ENCODE measurements at regions not wholly inside any gene's neighbourhood (a gene's known extent, or its start where the extent isn't known, plus 50 kb on each side); places are given as distances from the start of the nearest gene placed in this dataset.

- DNase-seq (ENCODE audit: low spot score), result no peak
Measured at GRCh38 chr13:40390401-40390916, 276.0 kb downstream of the FOXO1 start.

DNA sequence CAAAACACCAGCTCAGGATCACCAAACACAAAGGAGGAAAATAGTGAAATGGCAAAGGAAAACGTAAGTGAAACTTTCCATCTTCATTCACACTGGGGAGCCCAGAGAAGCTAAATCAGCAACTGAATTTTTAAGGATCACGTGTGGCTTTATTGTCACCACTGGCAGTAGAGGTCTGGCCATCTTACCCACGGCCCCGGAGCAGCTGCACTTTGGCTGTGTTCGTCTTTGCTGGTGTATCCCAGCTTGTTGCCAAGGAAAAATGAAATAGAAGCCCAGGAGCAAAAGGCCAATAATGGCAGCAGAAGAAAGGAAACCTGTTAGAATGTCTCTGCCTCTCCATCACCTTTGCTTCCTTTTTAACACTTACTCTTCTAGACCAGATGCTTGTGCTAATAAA, 274.7 kb downstream of the FOXO1 start:
- no peak for DNase-seq (ENCODE audit: low spot score)

DNA sequence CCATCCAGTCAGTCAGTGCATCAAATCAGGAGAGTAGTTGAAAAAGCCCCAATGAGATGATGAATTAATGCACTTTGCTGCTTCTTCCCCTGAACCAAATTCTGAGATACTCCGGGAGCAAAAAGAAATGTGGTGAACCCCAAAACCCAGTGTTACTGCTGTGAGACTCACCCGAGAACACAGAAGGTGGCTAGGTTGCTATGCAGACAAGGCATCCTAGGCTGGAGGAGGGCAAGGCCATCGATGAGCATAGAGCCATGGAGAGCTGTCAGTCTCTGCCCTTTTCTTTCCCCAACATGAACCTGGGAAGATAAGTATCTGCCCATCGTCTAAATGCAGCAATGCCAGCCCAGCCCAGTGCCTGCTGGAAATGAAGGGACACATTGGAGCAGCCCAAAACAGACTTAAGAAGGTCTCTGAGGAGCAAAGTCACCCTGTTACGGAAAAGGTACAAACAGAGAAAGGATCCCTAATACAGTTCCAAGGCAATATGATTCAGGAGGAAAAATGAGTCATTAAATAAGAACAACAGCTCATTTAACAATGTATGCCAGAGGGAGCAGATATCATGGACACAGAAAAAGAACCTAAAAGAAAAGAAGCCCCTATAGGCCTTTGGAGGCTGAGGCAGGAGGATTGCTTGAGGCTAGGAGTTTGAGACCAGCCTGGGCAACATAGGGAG, 272.0 kb downstream of the FOXO1 start:
- DNase-seq (ENCODE audit: low spot score), result no peak

- DNase-seq (ENCODE audit: low spot score), result no peak
Measured at GRCh38 chr13:40398065-40398464, 268.4 kb downstream of the FOXO1 start.

DNA sequence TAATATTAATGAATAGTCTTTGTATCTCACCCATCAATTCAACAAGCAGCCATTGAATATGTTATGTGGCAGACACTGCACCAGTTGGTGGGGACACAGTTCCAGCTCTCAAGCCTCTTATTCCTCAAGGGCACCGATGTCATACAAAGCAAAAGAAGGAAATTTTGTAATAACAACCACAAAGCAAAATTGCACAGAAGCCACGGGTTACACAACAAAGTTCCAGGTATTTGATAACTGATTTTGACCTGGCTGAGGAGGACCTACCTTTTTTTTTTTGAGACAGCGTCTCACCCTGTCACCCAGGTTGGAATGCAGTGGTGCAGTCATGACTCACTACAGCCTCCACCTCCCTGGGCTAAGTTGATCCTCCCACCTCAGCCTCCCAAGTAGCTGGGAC, 266.7 kb downstream of the FOXO1 start:
- no peak for DNase-seq (ENCODE audit: low spot score)

DNA sequence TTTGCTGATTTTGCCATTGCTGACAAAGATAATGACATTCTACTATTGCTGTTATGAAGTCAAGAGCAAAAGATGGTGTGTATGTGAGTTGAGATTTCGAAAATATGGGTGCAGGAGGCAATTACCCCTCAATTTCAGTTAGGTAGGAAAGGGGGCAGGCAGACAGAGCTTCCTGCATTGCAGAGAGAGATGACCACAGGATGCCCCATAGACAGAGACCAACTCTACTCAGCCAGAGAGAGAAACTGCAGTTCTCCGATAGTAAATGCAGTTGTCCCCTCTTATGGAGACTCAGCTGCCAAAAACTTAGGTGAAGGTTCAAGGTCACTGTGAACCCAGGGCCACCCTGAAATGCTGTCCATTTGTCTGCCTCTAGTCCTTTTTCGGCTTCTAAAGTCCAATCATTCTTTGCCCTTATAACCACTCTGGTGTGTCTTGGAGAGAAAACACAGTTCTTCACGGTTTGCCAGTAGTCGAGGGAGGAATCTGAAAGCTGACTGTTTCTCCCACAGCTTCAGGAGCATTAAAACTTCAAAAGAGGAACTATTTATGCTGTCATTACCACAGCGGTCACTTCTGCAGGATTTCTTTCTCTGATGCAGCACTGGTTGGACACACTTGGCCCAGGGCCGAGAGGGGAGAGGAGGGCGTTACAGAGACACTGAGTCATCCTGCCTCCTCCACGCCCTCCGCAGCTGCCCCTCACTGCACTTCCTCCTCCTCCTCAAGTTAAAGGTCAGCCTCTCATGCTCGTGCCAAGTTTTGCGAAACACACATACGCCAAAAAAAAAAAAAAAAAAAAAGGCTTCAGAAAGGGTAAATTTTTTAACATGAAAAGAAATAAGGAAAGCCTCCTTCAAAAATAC, 264.3 kb downstream of the FOXO1 start:
- DNase-seq (ENCODE audit: low spot score), result peak; percentile 94

DNA sequence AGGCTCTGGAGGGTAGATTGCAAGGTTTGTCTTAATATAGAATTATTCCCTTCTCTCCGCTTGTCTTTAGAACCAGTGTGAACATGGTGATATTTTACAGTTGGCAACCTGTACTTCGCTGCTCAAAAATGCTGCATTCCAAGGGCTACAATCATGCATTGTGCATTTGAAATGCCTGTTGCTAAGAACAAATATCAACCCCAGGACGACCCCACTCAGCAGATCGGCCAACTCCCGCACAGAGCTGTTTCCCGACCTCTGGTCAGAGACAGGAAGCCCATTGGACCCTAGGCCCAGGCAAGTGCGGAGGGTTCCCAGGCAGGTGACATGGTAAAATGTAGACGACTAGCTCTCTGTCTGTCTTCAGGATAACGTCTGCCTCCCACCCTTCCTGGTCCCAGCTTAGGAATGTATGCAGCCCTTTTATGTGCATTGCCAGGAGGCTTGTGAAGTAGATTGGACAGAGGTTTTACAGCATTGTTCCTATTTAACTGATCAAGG, 263.5 kb downstream of the FOXO1 start:
- DNase-seq (ENCODE audit: low spot score), result peak; percentile 64

DNA sequence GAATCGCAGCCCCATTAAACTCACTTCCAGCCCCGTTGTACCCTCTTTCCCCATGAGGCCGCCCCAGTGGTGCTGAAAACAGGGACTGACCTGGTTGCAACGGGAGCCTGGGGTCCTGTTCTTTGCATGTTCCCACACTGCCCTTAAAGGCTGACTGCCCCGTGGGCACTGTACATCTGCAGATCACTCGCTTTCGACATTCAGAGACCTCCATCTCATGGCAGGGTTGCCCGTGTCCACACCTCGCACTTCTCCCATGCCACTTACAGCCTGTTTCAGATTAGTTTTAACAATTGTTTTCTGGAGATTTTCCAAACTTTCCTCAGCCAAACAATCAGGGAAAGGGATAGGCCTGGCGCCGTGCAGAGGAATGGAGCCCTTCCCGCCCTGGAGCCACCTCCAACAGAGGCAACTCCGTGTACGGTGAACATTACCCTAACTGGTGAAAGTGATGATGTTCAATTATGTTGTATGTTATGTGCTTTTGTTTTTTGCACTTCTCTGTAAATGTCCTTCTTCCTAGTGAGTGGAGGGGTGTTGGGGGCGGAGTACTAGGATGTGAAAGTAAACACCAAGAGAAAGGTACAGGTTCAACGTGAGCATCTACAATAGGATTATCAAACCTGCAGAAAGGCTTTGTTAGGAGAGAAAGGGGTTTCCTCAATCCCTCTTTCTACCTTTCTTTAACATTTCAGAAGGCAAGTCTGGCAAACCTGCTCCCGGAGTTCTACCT, 262.8 kb downstream of the FOXO1 start:
- DNase-seq (ENCODE audit: low spot score), result no peak

GRCh38 chr13:40404407-40404806, 262.0 kb downstream of the FOXO1 start:
- DNase-seq (ENCODE audit: low spot score), result no peak

- DNase-seq (ENCODE audit: low spot score), result no peak
Measured at GRCh38 chr13:40404967-40405716, 261.3 kb downstream of the FOXO1 start.

- DNase-seq (ENCODE audit: low spot score), result peak; percentile 58
Measured at GRCh38 chr13:40406405-40407120, 259.9 kb downstream of the FOXO1 start.

- DNase-seq (ENCODE audit: low spot score), result no peak
Measured at GRCh38 chr13:40407567-40407966, 258.9 kb downstream of the FOXO1 start.

- DNase-seq (ENCODE audit: low spot score), result no peak
Measured at GRCh38 chr13:40408602-40409001, 257.8 kb downstream of the FOXO1 start.

DNA sequence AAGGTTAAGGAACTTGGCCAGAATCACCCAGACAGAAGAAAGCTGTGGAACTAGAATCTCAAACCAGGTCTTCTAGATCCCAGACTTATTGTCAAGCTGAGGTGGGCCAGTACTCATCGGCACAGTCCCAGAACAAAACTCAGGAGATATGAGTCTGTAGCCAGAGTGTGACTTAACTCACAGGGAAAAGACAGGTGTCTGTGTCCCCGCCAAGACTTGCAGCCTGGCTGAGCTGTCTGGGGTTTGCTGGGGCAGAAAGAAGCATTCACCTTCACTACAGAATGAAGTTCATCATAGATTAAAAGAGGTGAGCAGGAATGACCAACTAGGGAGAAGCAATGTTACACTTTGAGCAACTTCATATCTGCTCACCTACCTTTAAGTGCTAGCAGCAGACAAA, 257.2 kb downstream of the FOXO1 start:
- no peak for DNase-seq (ENCODE audit: low spot score)

DNA sequence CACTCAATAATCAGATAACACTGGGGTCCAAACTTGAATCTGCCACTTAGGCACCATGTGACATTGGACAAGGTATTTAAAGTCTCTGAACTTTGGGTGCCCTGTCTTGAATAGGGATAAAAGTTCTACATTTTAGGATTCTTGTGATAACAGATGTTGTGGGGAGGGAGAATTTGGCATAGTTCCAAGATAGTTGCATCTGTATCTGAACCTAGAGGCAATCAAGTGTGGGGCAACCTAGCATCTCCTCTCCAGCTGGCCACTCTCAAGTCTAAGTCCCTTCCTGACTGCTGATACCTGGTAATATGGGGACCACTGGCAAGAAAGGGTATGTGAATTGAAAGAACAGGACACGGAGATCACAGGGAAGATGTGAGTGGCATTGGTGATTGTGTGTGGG, 256.1 kb downstream of the FOXO1 start:
- DNase-seq (ENCODE audit: low spot score), result no peak

GRCh38 chr13:40420160-40420740, 246.2 kb downstream of the FOXO1 start:
- no peak for DNase-seq (ENCODE audit: low spot score)

GRCh38 chr13:40422588-40423235, 243.7 kb downstream of the FOXO1 start:
- no peak for DNase-seq (ENCODE audit: low spot score)

DNA sequence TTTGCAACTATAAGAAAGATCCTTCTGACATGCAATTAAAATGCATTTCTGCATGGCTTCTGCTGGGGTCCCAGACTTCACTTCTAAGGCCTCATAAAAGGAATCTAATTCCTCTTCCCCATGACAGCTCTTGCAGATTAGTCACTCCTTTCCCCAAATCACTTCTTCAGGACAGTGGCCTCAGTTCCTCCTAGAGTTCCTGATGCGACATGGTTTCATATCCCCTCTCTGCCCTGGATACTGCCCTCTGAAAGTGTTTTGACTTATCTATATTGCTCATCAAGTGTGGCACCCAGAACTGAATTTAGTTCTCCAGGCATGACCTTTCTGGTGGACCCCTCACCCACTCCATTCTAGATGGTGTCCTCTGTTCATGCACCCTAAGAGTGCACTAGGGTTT, 238.1 kb downstream of the FOXO1 start:
- no peak for DNase-seq (ENCODE audit: low spot score)

GRCh38 chr13:40429706-40430545, 236.5 kb downstream of the FOXO1 start:
- no peak for DNase-seq (ENCODE audit: low spot score)

Measured in GM03348 (cell line).